OCI-LY7 (cell line): ENCODE measurements at regions not wholly inside any gene's neighbourhood (a gene's known extent, or its start where the extent isn't known, plus 50 kb on each side); places are given as distances from the start of the nearest gene placed in this dataset.

Experiments used
- CTCF ChIP-seq: fragments of 200-600 bp; sonication (generic); conservative IDR thresholded peaks from 2 replicates; pipeline ENCODE4 v1.5.1; 2014; ENCODE audit warnings: mild to moderate bottlenecking, antibody characterized with exemption, low read length, moderate library complexity, mixed read lengths
- EZH2phosphoT487 ChIP-seq: fragments of 200-600 bp; sonication (generic); IDR thresholded peaks from 2 replicates; pipeline ENCODE4 v1.6.1; 2018; ENCODE audit warnings: low read depth, borderline replicate concordance, mild to moderate bottlenecking, mixed run types, antibody characterized with exemption, low read length, moderate library complexity, mixed read lengths

DNA sequence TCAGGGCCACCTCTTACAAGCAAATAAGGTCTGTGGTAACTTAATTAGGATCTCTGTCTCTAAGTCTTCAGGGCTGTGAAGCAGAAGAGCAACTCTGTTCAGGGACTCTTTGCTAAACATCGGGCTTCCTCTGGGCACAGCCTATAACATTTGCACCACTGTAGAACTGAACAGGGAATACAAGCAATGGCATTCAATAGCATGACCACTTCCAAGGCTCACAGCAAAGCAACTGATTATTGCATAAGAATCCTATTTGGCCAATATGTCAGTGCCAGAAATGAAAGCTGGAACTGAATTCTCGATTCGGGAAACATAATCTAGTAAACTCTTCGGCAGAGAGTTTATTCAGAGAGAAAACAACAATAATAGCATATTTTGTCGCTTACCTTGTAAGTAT is 92.2 kb upstream of the AMZ2 start:
- TF ChIP-seq CTCF (no peak), EZH2phosphoT487 (no peak)
